ENCODE measurements at regions not wholly inside any gene's neighbourhood (a gene's known extent, or its start where the extent isn't known, plus 50 kb on each side); places are given as distances from the start of the nearest gene placed in this dataset.
"Not testable (repeated sequence)": the region's sequence is repeated elsewhere in the genome, so short reads cannot be mapped to it uniquely, and the experiment has no call there.

DNA sequence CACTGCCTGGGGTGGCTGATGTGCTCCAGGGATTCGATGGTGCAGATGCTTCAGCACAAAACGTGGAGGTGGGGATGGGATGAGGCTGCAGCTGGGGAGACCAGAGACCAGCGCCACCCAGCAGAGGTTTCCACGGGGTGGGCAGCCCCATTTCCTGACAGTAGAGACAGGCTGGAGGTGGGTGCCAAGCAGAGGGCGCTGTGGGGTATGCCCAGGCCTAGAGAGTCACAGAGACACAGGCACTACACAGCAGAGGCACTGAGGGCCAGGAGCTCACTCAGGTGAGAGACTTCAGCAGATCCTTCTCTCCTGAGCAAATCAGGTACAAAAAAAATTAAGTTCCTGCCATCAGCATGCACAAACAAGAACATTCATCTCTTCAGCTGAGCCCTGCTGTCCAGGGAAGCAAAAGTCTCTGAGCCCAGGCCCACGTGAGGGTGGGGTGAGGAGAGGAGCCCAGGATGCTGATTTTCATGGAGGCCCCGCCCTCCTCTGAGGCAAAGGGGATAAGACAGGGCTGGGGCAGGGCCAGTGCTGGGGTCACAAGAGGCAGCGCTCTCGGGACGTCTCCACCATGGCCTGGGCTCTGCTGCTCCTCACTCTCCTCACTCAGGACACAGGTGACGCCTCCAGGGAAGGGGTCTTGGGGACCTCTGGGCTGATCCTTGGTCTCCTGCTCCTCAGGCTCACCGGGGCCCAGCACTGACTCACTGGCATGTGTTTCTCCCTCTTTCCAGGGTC, 53.1 kb downstream of the GGTLC2 start:
- DNase-seq (ENCODE audit: low read depth in 3 of 3), result no peak

DNA sequence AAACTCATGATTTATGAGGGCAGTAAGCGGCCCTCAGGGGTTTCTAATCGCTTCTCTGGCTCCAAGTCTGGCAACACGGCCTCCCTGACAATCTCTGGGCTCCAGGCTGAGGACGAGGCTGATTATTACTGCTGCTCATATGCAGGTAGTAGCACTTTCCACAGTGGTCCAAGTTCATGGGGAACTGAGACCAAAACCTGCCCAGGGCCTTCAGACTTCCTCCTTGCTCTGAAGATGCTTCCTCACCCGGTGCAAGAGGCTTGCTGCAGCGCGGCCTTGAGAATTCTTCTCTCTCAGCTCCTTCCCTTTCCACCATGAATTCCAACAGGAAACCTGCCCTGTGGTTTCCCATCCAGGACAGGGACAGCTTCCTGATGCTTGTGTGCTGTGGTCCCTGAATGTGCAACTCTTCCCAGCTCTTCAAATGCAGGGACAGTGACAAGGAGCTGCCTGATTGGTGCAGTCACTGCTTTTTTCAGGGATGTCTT, 53.9 kb downstream of the GGTLC2 start:
- no peak for DNase-seq (ENCODE audit: low read depth in 3 of 3)

DNA sequence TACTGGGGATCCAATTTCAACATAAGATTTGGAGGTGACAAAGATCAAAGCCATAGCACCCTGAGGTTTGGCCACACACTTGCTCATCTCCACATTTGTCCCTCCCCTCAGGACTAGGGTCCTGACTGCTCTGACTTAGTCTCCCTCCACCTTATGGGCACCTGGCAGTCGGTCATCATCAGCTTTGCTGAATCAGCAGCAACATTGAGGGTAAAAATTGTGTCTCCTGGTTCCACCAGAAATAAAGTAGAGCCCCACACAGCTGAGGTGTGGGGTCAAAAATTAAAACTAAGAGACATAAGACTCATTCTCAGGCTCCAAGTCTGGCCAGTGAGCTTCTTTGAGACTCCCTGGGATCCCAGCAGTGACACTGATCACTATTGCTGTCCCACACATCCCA, 56.2 kb downstream of the GGTLC2 start:
- DNase-seq (ENCODE audit: low read depth in 3 of 3), result no peak

DNA sequence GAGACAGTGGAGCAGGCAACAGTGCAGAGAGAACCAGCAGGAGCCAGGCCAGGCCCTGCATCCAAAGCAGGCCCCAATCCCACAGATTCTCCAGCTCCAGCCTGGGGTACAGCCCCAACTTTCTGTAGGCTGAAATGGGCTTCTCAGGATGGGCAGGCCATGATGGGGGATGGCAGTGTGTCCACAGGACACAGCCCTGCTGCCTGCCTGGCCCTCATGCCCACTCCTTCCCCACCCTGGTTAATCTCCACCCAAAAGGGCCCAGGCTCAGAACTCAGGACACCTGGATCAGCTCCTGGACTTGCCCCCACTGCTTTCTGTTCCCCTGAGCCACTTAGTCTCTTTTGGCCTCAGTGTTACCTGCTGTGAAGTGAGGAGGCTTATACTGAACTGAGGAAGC, 57.1 kb downstream of the GGTLC2 start:
- not testable (repeated sequence) for DNase-seq (ENCODE audit: low read depth in 3 of 3)

DNA sequence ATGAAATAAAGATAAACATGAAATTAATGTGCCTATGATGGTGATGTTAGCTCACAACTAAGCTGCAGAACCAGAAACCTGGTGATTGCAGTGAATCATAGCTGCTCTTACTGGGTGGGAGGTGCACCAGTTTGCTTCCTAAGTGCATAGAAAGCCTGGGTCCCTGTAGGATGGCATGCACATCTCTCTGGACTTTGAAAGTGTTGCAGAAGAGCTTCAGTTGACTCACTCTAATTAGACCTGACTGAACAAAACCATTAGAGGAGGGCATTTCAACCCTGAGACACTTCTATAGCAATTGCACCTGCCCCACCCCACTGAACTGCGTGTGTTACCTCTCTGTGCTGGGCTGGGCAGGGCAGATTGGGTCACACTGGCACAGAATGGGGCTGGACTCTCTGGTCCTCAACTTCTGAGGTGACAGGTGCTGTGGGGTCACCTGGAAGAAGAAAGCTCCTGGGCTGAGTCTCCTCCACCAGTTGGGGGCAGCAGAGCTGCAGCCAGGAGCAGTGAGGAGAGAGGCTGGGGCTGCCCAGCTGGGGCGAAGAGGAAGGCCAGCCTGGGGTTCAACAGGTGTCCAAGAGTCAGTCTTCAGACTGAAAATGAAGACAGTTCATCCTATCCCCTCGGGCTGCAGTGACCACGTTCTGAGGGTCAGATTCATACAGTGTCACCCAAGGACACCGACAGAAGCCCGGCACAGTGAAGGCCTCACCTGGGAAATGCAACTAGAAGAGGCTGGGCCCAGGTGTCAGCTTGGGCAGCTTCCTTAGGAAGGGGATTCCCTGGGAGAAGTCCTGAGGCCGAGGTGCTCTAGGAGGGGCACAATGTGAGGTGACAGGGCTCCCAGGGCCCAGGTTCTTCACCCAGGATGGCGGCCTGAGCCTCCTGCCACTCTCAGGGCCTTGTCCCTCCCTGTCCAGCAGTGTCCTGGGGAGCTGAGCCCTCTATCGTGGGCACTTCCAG, 58.1 kb downstream of the GGTLC2 start:
- no peak for DNase-seq (ENCODE audit: low read depth in 3 of 3)

DNA sequence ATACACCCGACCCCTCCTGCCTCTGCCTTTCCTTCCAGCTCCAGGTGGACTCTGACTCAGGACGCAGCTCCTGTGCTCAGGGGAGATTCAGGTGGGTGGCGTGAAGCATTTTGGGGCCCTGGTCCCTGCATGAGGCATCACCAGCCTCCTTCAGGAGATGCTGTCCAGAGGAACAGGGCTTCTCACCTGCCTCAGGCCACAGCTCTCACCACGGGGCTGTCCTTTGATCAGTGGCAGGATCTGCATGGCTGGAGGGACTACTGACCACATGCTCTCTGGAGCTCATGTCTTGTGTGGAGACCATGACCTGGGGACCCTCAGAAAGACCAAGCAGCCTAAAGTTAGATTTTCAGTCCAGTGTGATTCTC, 58.8 kb downstream of the GGTLC2 start:
- DNase-seq (ENCODE audit: low read depth in 3 of 3), result no peak

DNA sequence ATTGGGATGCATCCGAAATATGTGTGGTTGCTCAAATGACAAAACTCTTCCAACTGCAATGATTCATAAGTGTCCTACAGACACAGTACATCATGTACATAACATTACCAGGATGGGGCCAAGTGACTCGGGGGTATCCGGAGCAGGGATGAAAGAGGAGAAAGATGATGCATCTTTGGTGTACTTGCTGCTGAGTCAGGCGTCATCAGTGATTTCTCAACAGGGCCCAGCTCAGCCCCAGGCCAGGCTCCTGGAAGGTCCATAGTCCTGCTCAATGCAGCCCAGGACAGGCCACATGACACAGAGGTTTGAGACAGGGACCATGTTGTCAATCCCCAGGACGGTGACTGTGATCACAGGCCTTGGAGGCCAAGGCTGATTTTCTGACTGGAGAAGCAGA, 59.3 kb downstream of the GGTLC2 start:
- DNase-seq (ENCODE audit: low read depth in 3 of 3), result no peak

DNA sequence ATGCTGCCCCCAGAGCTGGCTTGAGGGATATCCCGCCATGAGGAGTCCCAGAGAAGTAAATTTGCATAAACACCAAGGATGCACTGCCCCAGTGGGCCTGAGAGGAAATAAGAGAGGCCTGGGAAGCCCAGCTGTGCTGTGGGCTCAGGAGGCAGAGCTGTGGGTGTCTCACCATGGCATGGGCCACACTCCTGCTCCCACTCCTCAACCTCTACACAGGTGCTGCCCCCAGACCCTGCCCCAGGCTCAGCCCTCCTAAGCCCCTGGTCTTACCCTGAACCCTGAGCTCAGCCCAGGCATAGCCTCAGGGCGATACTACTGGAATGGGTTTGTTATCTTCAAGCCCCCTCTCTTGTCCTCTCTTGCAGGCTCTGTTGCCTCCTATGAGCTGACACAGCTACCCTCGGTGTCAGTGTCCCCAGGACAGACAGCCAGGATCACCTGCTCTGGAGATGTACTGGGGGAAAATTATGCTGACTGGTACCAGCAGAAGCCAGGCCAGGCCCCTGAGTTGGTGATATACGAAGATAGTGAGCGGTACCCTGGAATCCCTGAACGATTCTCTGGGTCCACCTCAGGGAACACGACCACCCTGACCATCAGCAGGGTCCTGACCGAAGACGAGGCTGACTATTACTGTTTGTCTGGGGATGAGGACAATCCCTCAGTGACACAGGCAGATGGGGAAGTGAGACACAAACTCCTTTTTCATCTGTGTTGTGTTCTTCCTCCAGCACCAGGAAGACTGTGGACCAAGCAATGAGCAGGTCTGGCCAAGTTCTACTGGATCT, 59.9 kb downstream of the GGTLC2 start:
- DNase-seq (ENCODE audit: low read depth in 3 of 3), result no peak

DNA sequence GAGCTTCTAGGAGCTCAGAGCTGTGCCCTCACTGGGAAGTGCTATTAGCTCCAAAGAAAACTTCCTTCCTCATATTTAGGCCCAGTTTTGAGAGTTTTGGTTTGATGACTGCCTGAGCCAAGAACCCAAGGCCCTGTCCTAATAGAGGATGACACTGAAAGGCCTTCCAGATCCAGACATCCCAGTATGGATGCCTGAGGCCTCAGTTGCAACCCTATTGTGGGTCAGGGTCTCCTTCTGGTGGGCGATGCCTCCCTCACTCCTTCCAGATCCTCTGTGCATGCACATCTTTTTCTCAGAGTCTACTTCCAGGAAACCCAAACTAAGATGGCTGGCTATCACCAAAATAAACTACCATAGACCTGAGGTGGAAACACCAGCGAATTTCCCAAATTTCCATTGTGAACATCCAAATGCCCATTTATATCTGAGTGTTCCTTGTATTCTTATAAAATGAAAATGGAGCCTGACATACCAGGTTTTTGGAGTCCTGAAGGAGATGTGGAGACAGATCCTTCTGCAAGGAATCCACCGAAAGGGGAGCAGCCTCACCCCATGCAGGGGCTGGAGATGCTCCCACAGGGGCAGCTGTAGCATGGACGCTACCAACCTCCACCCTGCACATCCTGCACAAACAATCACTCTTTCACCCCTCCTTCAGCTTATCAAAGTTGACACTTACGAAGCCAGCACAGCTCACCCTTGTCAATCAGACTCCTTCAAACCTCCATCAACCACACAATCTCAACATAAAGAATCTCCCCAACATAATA, 61.1 kb downstream of the GGTLC2 start:
- no peak for DNase-seq (ENCODE audit: low read depth in 3 of 3)

DNA sequence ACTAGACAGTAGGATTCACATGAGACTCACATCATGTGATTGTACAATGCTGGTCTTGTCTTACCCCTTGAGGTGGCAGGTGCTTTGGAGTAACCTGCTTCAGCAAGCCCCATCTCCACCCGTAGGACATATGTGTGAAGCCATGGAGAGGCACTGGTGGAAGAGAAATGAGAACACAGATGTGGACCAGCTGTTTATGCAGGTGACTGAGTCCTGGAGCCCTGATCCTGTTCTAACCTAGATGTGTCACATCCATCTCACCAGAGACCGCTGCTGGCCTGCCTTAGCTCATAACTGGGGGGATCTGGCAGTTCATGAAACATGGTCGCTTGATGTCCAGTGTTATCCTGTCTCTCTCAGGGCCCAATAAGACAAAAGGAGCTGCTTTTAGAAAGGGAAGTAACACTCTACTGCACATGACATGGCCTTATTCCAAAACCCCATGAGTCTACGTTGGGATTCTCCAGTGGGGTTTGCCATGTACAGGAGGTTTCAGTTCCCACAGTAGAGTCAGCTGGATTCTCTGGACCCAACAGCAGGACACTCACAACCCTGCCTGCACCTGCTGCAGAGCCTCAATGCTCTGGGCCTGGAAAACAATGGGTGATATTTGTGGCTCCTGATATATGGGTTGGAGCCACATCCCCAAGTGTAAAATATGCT, 62.0 kb downstream of the GGTLC2 start:
- no peak for DNase-seq (ENCODE audit: low read depth in 3 of 3)

DNA sequence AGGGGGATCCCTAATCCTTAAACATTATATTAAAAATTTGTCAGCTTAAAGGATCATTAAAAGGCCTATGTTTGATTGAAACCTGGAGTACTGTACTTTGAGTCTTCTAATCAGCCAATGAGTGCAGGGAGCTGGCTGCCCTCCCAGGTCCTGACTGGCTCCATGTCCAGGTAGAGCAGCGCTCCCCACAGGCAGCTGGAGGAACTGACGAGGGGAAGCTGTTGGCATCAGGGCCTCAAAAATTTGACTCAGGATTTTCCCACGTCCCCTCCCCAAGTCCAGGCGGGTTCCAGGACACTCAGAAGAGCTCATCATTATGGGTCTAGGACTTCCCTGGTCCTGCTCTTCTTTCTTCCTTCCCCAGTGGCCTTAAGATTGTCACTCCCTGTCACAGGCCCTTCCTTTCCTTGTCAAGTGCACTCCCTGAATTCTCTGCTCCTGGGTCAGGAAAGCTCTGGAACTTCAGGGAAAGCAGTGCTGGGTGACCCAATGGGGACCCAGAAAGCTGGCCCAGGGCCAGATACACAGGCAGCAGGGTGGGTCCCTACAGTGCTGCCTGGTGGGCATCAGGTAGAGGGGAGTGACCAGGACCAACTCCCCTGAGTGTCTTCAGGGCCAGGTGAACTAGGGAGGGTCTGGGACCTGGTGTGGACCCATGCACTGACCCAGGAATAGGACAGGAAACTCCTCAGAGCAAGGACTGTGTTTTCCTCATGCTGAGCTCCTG, 65.5 kb downstream of the GGTLC2 start:
- no peak for DNase-seq (ENCODE audit: low read depth in 3 of 3)

DNA sequence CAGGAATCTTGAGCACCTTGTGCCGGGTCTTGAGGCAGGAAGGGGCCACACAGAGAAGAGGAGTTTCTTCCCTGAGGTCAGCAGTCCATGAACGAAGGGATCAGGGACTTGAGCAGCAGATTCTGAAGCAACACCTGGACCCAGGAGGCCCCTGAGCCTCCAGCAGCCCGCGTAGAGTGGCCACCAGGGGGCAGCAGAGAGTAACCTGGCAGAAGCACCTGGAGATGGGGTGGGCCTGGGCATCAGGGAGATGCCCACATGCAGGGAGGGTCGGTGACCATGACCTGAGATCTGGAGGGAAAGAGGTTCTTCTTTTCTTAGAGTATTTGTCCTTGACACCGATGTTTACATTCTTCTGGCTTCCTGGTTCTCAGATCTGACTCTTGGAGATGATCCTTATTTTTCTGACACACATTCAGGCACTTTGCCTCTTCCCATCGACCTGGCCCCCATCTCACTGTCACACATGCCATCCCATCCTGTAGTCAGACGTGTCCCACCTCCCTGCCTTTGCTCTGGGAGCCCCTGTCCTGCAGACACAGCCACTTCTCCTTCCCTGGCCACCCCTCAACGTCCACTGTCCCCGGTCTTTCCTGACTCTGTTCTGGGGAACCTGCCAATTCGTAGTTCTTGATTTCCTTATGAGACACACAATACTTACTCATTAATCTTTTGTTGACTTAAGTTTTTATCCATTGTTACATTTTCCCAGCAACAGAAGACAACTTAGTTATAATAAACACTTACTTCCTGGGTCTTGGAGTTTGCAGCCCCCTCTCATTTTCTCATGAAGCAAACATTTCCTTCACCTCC, 66.5 kb downstream of the GGTLC2 start:
- peak; percentile 54 to 72 (median 61) for DNase-seq (ENCODE audit: low read depth in 3 of 3)

DNA sequence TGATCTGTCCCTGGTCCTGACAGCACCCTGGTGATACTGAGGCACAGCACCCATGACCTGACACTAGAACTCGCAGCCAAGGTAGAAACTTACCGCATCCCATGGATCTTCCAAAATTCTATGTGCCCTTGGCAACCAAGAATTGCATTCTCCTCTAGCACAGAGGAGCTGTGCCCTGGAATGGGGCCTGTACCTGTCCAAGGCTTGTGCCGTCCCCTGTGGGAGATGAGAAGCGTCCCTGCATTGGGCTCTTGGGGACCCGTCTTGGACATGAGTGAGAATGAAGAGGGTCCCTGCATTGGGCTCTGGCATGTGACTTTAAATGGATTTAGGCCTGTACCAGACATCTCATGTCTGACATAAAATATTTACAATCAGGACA, 67.1 kb downstream of the GGTLC2 start:
- no peak for DNase-seq (ENCODE audit: low read depth in 3 of 3)

DNA sequence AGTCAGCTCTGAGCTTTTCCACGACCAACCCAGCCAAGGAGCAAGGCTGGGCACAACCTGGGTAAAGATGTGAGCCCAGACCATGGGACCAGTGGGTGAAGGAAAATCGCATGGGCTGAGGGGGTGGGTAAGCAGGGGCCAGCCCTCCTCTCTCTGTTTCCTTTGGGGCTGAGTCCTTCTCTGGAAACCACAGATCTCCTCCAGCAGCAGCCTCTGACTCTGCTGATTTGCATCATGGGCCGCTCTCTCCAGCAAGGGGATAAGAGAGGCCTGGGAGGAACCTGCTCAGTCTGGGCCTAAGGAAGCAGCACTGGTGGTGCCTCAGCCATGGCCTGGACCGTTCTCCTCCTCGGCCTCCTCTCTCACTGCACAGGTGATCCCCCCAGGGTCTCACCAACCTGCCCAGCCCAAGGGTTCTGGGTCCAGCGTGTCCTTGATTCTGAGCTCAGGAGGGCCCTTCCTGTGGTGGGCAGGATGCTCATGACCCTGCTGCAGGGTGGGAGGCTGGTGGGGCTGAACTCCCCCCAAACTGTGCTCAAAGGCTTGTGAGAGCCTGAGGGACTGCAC, 67.8 kb downstream of the GGTLC2 start:
- no peak for DNase-seq (ENCODE audit: low read depth in 3 of 3)

DNA sequence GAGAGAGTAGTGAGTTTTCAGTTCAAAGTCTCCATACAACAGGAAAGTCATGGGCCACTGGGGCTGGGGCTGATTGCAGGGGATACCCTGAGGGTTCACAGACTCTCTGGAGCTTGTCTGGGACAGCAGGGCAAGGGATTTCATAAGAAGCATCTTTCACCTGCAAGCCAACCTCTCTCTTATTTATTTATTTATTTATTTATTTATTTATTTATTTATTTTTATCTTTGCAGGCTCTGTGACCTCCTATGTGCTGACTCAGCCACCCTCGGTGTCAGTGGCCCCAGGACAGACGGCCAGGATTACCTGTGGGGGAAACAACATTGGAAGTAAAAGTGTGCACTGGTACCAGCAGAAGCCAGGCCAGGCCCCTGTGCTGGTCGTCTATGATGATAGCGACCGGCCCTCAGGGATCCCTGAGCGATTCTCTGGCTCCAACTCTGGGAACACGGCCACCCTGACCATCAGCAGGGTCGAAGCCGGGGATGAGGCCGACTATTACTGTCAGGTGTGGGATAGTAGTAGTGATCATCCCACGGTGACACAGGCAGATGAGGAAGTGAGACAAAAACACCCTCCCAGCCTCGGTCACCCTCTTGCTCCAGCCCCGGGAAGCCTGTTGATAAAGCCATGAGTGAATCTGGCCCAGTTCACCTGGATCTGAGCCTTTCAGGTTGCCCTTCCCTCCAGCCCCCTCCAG, 68.4 kb downstream of the GGTLC2 start:
- DNase-seq (ENCODE audit: low read depth in 3 of 3), result no peak

DNA sequence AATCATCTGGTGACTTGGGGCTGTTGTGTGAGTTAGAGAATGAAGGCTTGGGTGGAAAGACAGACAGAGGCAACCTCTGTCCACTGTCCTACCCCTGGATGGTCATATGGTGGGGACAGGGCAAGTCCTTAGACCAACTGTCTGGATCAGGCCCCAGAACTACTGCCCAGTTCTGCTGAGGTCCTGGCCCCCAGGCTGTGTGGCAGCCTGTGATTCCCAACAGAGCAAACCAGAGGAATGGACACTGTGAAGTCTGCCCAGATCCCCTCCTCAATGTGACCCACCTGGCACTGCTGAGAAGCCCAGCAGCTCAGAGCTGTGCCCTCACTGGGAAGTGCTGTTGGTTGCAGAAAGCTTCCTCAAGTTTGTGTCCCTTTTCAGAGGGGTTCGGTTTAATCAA, 69.0 kb downstream of the GGTLC2 start:
- DNase-seq (ENCODE audit: low read depth in 3 of 3), result no peak

DNA sequence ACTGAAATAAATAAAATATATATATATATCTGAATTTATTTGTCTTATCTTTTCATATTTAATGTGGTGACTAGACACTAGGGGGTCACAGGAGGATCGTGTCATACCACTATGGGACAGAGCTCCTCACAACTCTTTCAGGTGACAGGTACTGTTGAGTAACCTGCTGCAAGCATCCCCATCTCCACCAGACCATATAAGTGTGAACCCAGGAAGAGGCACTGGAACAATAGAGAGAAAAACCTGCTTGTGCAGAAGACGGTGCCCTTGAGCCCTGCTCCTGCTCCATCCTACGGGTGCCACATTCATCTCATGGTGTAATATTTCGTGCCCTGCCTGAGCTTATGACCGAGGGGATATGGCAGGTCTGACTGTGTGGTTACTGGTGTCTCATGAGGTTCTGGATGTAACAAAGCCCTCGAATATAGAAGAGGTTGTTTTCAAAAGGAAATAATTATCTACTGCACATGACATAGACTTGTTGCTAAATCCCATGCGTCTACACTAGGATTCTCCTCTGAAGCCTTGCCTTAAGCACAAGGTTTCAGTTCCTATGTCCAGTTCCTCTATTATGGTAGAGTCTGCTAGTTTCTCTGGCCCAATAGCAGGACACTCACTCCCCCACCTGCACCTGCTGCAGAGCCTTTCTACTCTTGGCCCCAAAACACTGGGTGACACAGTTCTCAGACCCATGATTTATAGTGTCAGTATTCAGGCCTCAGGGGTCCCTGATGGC, 70.4 kb downstream of the GGTLC2 start:
- DNase-seq (ENCODE audit: low read depth in 3 of 3), result no peak
